NCI-H524 treated with DMSO at 0.1 percent for 48 hours (cell line): ENCODE measurements at regions not wholly inside any gene's neighbourhood (a gene's known extent, or its start where the extent isn't known, plus 50 kb on each side); places are given as distances from the start of the nearest gene placed in this dataset.

Experiments used
- DNase-seq: peaks from one replicate; lab custom pipeline; 2025; lab: John Stamatoyannopoulos, UW

- DNase-seq: no peak
Observed at GRCh38 chr6:144578385-144579350, 293.5 kb downstream of the UTRN start.

GRCh38 chr6:144580039-144580438, 294.9 kb downstream of the UTRN start:
- no peak for DNase-seq

GRCh38 chr6:144580771-144581170, 295.6 kb downstream of the UTRN start:
- DNase-seq: no peak

- peak; percentile 10 for DNase-seq
Observed at GRCh38 chr6:144581812-144582537, 296.8 kb downstream of the UTRN start.

GRCh38 chr6:144582939-144583613, 297.9 kb downstream of the UTRN start:
- peak; percentile 71 for DNase-seq

- no peak for DNase-seq
Observed at GRCh38 chr6:144583614-144583954, 298.4 kb downstream of the UTRN start.

GRCh38 chr6:144585217-144585814, 300.2 kb downstream of the UTRN start:
- peak; percentile 1 for DNase-seq

- no peak for DNase-seq
Observed at GRCh38 chr6:144586986-144587385, 301.9 kb downstream of the UTRN start.

- DNase-seq: no peak
Observed at GRCh38 chr6:144588697-144589325, 303.7 kb downstream of the UTRN start.

GRCh38 chr6:144590532-144590931, 305.4 kb downstream of the UTRN start:
- DNase-seq: no peak

GRCh38 chr6:144593392-144593791, 308.3 kb downstream of the UTRN start:
- no peak for DNase-seq

GRCh38 chr6:144594585-144594984, 309.4 kb downstream of the UTRN start:
- no peak for DNase-seq

- DNase-seq: no peak
Observed at GRCh38 chr6:144595266-144595665, 310.1 kb downstream of the UTRN start.

GRCh38 chr6:144597511-144597910, 312.4 kb downstream of the UTRN start:
- no peak for DNase-seq

- no peak for DNase-seq
Observed at GRCh38 chr6:144599615-144600014, 314.5 kb downstream of the UTRN start.

GRCh38 chr6:144601221-144601620, 316.1 kb downstream of the UTRN start:
- no peak for DNase-seq

- DNase-seq: no peak
Observed at GRCh38 chr6:144602523-144603180, 317.5 kb downstream of the UTRN start.

GRCh38 chr6:144606083-144606482, 320.9 kb downstream of the UTRN start:
- peak; percentile 50 for DNase-seq

GRCh38 chr6:144607998-144608735, 323.0 kb downstream of the UTRN start:
- DNase-seq: no peak

GRCh38 chr6:144612811-144613210, 327.7 kb downstream of the UTRN start:
- DNase-seq: no peak
